MM.1S (cell line): ENCODE measurements at regions not wholly inside any gene's neighbourhood (a gene's known extent, or its start where the extent isn't known, plus 50 kb on each side); places are given as distances from the start of the nearest gene placed in this dataset.

Source experiments
- EZH2 ChIP-seq: fragments of 300-600 bp; sonication (generic); optimal IDR thresholded peaks from 2 replicates; pipeline ENCODE3; 2017; ENCODE audit warnings: low read depth, mild to moderate bottlenecking, antibody characterized with exemption, low read length, mixed read lengths
- EZH2phosphoT487 ChIP-seq: fragments of 300-600 bp; sonication (generic); IDR thresholded peaks from 2 replicates; pipeline ENCODE4 v1.6.1; 2018; ENCODE audit warnings: antibody characterized with exemption, low read length
- TF ChIP-seq, protein P1 (sequence below): fragments of 300-600 bp; sonication (generic); IDR thresholded peaks from 2 replicates; pipeline ENCODE4 v1.5.1; 2016; ENCODE audit warnings: antibody characterized with exemption, low read length, mixed read lengths

DNA sequence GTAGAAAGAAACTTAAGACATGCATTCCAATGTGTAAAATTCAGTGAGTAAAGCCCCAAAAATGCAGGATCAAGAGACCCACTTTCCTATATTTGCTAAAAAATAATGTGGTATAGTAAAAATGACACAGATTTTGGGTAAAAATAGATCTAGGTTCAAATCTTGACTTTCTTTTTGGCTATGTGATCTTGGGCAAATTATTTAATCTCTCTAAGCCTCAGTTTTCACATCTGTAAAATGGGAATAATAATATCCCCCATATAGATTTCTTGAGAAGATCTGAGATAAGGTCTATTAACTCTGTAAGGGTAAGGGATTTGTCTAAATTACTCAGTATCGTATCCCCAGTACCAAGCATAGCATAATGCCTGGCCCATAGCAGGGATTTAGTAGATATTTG lies 172.3 kb downstream of the CARTPT start:
- TF ChIP-seq, protein P1, sequence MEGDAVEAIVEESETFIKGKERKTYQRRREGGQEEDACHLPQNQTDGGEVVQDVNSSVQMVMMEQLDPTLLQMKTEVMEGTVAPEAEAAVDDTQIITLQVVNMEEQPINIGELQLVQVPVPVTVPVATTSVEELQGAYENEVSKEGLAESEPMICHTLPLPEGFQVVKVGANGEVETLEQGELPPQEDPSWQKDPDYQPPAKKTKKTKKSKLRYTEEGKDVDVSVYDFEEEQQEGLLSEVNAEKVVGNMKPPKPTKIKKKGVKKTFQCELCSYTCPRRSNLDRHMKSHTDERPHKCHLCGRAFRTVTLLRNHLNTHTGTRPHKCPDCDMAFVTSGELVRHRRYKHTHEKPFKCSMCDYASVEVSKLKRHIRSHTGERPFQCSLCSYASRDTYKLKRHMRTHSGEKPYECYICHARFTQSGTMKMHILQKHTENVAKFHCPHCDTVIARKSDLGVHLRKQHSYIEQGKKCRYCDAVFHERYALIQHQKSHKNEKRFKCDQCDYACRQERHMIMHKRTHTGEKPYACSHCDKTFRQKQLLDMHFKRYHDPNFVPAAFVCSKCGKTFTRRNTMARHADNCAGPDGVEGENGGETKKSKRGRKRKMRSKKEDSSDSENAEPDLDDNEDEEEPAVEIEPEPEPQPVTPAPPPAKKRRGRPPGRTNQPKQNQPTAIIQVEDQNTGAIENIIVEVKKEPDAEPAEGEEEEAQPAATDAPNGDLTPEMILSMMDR = no peak
- TF ChIP-seq EZH2 = no peak
- TF ChIP-seq EZH2phosphoT487 = no peak
